ENCODE measurements at regions not wholly inside any gene's neighbourhood (a gene's known extent, or its start where the extent isn't known, plus 50 kb on each side); places are given as distances from the start of the nearest gene placed in this dataset.

DNA sequence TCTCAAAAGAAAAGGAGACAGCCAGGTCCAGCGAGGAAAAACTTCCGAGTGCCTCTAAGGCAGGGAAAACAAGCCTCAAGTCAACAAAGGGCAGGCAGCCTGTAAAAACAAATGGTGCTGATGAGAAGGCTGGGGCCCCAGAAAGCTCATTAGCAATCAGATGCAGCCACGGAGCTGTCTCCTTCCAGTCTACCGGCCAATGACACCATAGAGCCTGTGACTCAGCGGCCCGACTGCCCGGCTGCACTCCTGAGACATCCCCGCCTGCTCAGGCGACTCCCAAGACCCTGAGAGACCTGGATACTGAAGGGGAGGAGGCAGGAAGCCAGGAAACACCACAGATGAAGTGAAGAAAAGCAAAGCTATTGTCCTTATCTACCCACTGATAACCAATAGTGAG is 120.1 kb upstream of the HDDC2 start:
- H3K4me3 ChIP-seq (ENCODE audit: low read depth, low read length) = peak overlapping the region; percentile 8
- TF ChIP-seq, protein P1, sequence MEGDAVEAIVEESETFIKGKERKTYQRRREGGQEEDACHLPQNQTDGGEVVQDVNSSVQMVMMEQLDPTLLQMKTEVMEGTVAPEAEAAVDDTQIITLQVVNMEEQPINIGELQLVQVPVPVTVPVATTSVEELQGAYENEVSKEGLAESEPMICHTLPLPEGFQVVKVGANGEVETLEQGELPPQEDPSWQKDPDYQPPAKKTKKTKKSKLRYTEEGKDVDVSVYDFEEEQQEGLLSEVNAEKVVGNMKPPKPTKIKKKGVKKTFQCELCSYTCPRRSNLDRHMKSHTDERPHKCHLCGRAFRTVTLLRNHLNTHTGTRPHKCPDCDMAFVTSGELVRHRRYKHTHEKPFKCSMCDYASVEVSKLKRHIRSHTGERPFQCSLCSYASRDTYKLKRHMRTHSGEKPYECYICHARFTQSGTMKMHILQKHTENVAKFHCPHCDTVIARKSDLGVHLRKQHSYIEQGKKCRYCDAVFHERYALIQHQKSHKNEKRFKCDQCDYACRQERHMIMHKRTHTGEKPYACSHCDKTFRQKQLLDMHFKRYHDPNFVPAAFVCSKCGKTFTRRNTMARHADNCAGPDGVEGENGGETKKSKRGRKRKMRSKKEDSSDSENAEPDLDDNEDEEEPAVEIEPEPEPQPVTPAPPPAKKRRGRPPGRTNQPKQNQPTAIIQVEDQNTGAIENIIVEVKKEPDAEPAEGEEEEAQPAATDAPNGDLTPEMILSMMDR (conservative IDR thresholded peaks at IDR 0.05; ENCODE audit: low read depth, low read length) = no peak
- peak; percentile 61 for DNase-seq (ENCODE audit: low read depth)

DNA sequence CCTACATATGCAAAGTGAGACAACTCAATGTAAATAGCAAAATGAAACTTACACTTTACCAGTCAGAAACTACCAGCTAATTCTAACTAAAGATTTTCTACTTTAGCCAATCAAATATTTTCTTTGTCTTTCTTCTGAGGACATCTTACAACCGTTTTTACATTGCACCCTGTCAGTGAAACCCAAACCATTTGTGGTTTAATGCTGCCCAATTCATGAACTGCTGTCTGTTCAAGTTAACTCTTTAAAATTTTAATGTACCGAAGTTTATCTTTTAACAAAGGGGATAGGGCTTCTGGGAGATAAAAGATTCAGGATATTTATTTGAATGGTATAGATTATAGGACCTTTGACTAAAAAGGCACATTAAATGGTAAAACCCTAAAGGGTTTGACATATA is 121.3 kb upstream of the HDDC2 start:
- TF ChIP-seq, protein P1 (conservative IDR thresholded peaks at IDR 0.05; ENCODE audit: low read depth, low read length) = no peak
- DNase-seq (ENCODE audit: low read depth) = no peak
- H3K4me3 ChIP-seq (ENCODE audit: low read depth, low read length) = no peak overlapping the region

DNA sequence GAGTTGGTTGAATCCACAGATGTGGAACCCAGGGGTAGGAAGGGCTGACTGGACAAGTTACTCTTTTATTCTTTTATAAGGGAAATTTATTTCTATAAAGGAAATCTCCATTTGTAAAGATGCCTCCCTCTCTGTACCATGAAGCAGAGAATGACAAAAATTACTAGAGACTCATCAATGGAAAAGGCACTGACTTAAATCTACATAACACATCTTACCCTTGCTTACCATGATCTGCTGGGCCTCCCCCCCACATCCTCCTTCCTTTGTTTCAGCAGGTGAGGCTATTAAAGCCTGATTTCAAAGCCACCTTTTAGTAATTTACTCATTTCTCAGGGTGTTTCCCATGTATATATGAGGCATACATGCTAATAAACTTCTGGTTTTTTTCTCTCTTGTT is 130.2 kb upstream of the HDDC2 start:
- DNase-seq (ENCODE audit: low read depth) = no peak
- H3K4me3 ChIP-seq (ENCODE audit: low read depth, low read length) = no peak overlapping the region
- TF ChIP-seq, protein P1 (conservative IDR thresholded peaks at IDR 0.05; ENCODE audit: low read depth, low read length) = no peak

DNA sequence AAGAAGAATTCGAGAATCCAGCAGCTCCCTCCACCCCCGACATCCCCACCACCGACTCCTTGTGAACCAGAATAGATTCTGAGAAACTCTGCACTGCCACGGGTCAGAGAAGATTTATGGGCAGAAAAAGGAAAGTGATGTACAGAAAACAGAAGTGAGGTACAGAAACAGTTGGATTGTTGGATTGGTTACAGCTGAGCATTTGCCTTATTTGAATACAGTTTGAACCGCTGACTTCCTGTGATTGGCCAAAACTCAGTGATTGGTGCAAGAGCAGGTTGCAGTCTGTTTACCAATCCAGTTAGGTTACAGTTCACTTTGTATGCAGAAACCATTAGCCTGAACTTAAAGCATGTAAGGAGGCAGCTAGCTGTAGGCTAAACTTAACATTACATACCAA is 131.2 kb upstream of the HDDC2 start:
- no peak for DNase-seq (ENCODE audit: low read depth)
- no peak overlapping the region for H3K4me3 ChIP-seq (ENCODE audit: low read depth, low read length)

DNA sequence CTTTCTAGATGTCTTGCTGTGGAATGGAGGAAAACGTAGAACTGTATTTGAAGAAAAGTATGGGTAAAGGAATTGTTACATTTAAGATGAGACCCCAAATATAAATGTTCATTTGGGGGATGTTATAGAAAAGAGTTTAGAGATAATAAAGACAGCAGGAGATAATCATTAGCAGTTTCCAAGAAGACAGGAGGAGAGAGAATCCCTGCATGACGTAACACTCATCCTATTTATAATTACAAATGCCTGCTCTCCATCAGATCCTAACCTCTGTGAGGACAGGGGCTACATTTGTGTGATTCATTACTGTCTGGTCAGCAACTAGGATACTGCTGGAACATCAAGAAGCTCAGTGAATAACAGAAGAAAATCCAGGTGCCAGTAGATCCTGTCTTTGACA is 133.0 kb upstream of the HDDC2 start:
- TF ChIP-seq, protein P1 (conservative IDR thresholded peaks at IDR 0.05; ENCODE audit: low read depth, low read length) = no peak
- no peak overlapping the region for H3K4me3 ChIP-seq (ENCODE audit: low read depth, low read length)
- no peak for DNase-seq (ENCODE audit: low read depth)

More for the DNA sequence above, 131.2 kb upstream of the HDDC2 start:
- TF ChIP-seq, protein P1 (conservative IDR thresholded peaks at IDR 0.05; ENCODE audit: low read depth, low read length) = no peak

DNA sequence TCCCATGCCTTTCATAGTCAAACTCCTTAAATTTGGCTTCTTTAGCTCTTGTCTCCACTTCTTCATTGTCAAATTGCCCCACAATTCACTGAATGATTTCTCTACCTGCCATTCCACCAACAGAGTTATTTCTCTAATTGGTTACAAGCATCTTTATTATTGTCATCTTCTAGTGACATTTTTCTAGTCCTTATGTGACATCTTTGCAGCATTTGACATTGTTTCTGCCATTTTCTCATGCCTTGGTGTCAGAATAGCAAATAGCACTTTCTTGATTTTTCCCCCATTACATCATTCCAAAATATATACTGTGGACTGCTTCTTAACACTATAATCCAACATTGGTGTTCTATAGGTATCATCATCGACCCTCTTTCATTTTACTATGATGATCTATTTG is 137.7 kb upstream of the HDDC2 start:
- TF ChIP-seq, protein P1 (conservative IDR thresholded peaks at IDR 0.05; ENCODE audit: low read depth, low read length) = no peak
- no peak for DNase-seq (ENCODE audit: low read depth)

DNA sequence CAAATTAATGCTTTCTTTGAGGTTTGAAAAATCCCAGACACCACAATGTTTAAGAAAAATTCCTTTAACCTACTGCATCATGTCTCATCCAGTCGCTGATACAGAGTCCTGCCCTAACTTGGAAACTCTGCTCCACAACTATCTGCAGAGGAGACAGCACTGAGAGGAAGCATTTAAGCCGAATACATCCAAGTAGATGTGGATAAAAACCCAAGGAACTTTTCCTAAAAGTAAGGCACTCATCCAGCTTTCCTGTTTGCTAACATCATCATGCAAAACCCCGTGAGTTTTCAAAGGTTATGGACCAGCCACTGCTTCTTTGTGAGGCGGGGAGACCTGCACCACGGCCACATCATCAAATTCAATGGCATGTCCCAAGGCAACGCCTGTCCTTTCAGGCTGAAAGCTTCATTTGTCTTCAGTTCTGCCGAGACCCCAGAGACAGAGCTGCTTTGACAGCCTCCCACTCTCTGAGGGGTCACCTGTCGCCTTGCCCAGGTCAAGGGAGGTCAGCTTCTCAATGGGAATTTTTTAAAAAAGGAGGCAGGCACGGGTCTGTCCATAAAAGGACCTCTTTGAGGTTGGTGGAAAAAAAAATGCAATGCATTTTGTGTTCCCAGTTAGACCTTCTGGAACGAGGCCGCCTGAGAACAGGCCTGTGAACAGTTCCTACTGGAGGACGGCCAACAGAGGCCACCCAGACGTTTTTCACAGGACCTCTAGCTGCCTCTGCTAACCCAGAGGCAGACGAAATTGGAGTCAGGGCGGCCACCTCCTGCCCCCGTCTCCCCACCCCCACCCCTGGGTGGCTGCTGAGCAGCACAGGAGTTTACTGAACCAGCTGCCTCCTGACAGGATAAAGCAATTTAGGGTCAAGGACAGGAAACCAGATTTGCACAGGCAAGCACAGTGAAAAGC is 142.5 kb upstream of the HDDC2 start:
- H3K4me3 ChIP-seq (ENCODE audit: low read depth, low read length) = no peak overlapping the region
- peak; percentile 79 for DNase-seq (ENCODE audit: low read depth)
- TF ChIP-seq, protein P1 (conservative IDR thresholded peaks at IDR 0.05; ENCODE audit: low read depth, low read length) = no peak

More for the DNA sequence above, 137.7 kb upstream of the HDDC2 start:
- no peak overlapping the region for H3K4me3 ChIP-seq (ENCODE audit: low read depth, low read length)

Measured in choroid plexus epithelial cell (primary cell).